GM12878 (cell line): ENCODE measurements at regions not wholly inside any gene's neighbourhood (a gene's known extent, or its start where the extent isn't known, plus 50 kb on each side); places are given as distances from the start of the nearest gene placed in this dataset.

ENCODE experiments used
- ATAC-seq: fragments of 200-7000 bp; cut with Tn5 transposase; 3 replicates; pipeline ENCODE4 v1.9.1; 2020; ENCODE audit warnings: mild to moderate bottlenecking, moderate library complexity
- BruUV-seq: library from RNA; stranded (reverse); fragments of 400-500 nt; replicated peaks from 2 replicates; lab custom pipeline; 2021; lab: Mats Ljungman, UMichigan
- CTCF ChIA-PET: fragments of 300-600 bp; sonication (Branson Sonifier 250); formaldehyde crosslinking; extraction: SDS; loops from one replicate; lab custom pipeline; 2021; ENCODE audit warnings: inconsistent platforms; lab: Yijun Ruan, JAX
- POLR2A ChIA-PET: fragments of 350-600 bp; formaldehyde crosslinking; extraction: SDS; loops from one replicate; lab custom pipeline; 2021; ENCODE audit warnings: inconsistent platforms; lab: Charles Lee
- RAD21 ChIA-PET: fragments of 300-600 bp; sonication (Branson Sonifier 250); formaldehyde crosslinking; loops from one replicate; lab custom pipeline; 2023; ENCODE audit warnings: antibody characterized with exemption; ENCODE audit not compliant: unreplicated experiment; lab: Charles Lee
- SMC1A ChIA-PET: fragments of 300-600 bp; sonication (Branson Sonifier 250); formaldehyde crosslinking; loops from one replicate; lab custom pipeline; 2023; ENCODE audit not compliant: unreplicated experiment, uncharacterized antibody; lab: Charles Lee
- DNase-seq: peaks from one replicate; pipeline ENCODE4 v3.0.0-alpha.2; 2011; ENCODE audit warnings: low read depth, low spot score
- FAIRE-seq: peaks from 3 replicates; lab custom pipeline; 2011; peaks lifted over from hg19 to GRCh38; lab: Jason Lieb, UNC
- H2AFZ ChIP-seq: 2 replicates; pipeline ENCODE4 v1.6.0; 2011; ENCODE audit warnings: low read depth, low read length, control low read depth; ENCODE audit not compliant: control insufficient read depth
- H3K27ac ChIP-seq: 2 replicates; pipeline ENCODE4 v1.5.1; 2011; ENCODE audit warnings: control low read depth; ENCODE audit not compliant: control insufficient read depth, insufficient read depth
- H3K27me3 ChIP-seq, 2 experiments: replicated peaks in 1 of 2; 2 replicates each; pipeline versions ENCODE4 v1.6.0 to v1.6.1; 2011; ENCODE audit warnings: low read length in 1 of 2; ENCODE audit not compliant: control insufficient read depth in 2 of 2, insufficient read depth in 2 of 2
- H3K36me3 ChIP-seq, 2 experiments: 2 replicates each; pipeline ENCODE4 v1.5.1; 2011; ENCODE audit warnings: low read length in 1 of 2; ENCODE audit not compliant: control insufficient read depth in 2 of 2, insufficient read depth in 2 of 2
- H3K4me1 ChIP-seq: 2 replicates; pipeline ENCODE4 v1.6.1; 2011; ENCODE audit warnings: mild to moderate bottlenecking, low read length, moderate library complexity, mixed read lengths; ENCODE audit not compliant: control insufficient read depth, insufficient read depth
- H3K4me2 ChIP-seq: 2 replicates; pipeline ENCODE4 v1.6.0; 2011; ENCODE audit warnings: control low read depth; ENCODE audit not compliant: control insufficient read depth, insufficient read depth
- H3K4me3 ChIP-seq: fragments of 200-600 bp; sonication (generic); 2 replicates; pipeline ENCODE4 v1.5.1; 2016
- H3K79me2 ChIP-seq: 2 replicates; pipeline ENCODE4 v1.6.0; 2011; ENCODE audit warnings: low read length; ENCODE audit not compliant: control insufficient read depth, insufficient read depth
- H3K9ac ChIP-seq: 2 replicates; pipeline ENCODE4 v1.8.0; 2011; ENCODE audit warnings: low read length, control low read depth, mixed read lengths; ENCODE audit not compliant: control insufficient read depth, insufficient read depth
- H3K9me3 ChIP-seq: replicated peaks from 3 replicates; pipeline ENCODE4 v1.5.1; 2011; ENCODE audit warnings: mild to moderate bottlenecking, low read length; ENCODE audit not compliant: control insufficient read depth, insufficient read depth
- H4K20me1 ChIP-seq: 2 replicates; pipeline ENCODE4 v1.6.0; 2011; ENCODE audit not compliant: control insufficient read depth, insufficient read depth
- ATF3 ChIP-seq: IDR thresholded peaks from 2 replicates; pipeline ENCODE4 v1.6.1; 2011; ENCODE audit warnings: low read depth, mild to moderate bottlenecking, low read length, moderate library complexity, borderline replicate concordance; ENCODE audit errors: extremely low read depth
- BHLHE40 ChIP-seq, 2 experiments: fragments of 450-650 bp in 1 of 2; IDR thresholded peaks; 2 replicates each; pipeline ENCODE4 v1.6.1; 2011 to 2017; ENCODE audit warnings: low read depth in 2 of 2, borderline replicate concordance in 1 of 2, improper control_type of control experiment in 1 of 2, low read length in 1 of 2, mild to moderate bottlenecking in 1 of 2
- CTCF ChIP-seq, 3 experiments: IDR thresholded peaks in 2 of 3; conservative IDR thresholded peaks in 1 of 3; 2 replicates each; pipeline ENCODE4 v1.5.1; 2011; ENCODE audit warnings: low read depth in 3 of 3, low read length in 3 of 3, mild to moderate bottlenecking in 3 of 3, control low read depth in 2 of 3, moderate library complexity in 2 of 3, inconsistent platforms in 1 of 3, mixed read lengths in 1 of 3; ENCODE audit not compliant: control insufficient read depth in 2 of 3, insufficient read depth in 1 of 3; ENCODE audit errors: extremely low read depth in 1 of 3
- E2F8 ChIP-seq: fragments of 450-650 bp; IDR thresholded peaks from 2 replicates; pipeline ENCODE4 v1.6.1; 2018; ENCODE audit warnings: mild to moderate bottlenecking, low read depth, moderate library complexity; ENCODE audit not compliant: partially characterized antibody
- ETV6 ChIP-seq, 2 experiments: fragments of 450-650 bp in 1 of 2; IDR thresholded peaks in 1 of 2; conservative IDR thresholded peaks in 1 of 2; 2 replicates each; pipeline ENCODE4 v1.6.1; 2014; ENCODE audit warnings: antibody characterized with exemption in 1 of 2, borderline replicate concordance in 1 of 2, low read depth in 1 of 2, mild to moderate bottlenecking in 1 of 2, moderate library complexity in 1 of 2
- HDGF ChIP-seq: fragments of 450-650 bp; IDR thresholded peaks from 2 replicates; pipeline ENCODE4 v1.6.1; 2016; ENCODE audit warnings: antibody characterized with exemption
- IRF5 ChIP-seq: fragments of 450-650 bp; IDR thresholded peaks from 2 replicates; pipeline ENCODE4 v1.6.1; 2017; ENCODE audit warnings: borderline replicate concordance
- SP1 ChIP-seq: IDR thresholded peaks from one replicate; pipeline ENCODE4 v1.6.1; 2011; ENCODE audit warnings: low read depth, low read length
- STAT1 ChIP-seq: fragments of 450-650 bp; conservative IDR thresholded peaks from 2 replicates; pipeline ENCODE4 v1.6.1; 2014; ENCODE audit warnings: antibody characterized with exemption, mild to moderate bottlenecking
- YBX1 ChIP-seq: fragments of 450-650 bp; IDR thresholded peaks from 2 replicates; pipeline ENCODE4 v1.6.1; 2016; ENCODE audit warnings: antibody characterized with exemption
- ZBTB11 ChIP-seq: fragments of 450-650 bp; formaldehyde crosslinking; IDR thresholded peaks from 2 replicates; pipeline ENCODE4 v1.5.0; 2022; ENCODE audit warnings: mild to moderate bottlenecking, missing genetic modification characterization
- WGBS: methylation state at CpG from one replicate; pipeline ENCODE4 v1.1.6; 2016; ENCODE audit warnings: low lambda C conversion rate; ENCODE audit not compliant: insufficient replicate concordance, insufficient coverage; ENCODE audit errors: missing lambda C conversion rate; 5-methylcytosine and 5-hydroxymethylcytosine counted together
- in situ Hi-C: fragments of 300-500 bp; cut with MboI; formaldehyde crosslinking; loops from 9 replicates; pipeline ENCODE4 v1.14.3; 2018; ENCODE audit warnings: mixed read lengths
- intact Hi-C: fragments of 100-400 bp; cut with micrococcal nuclease; formaldehyde crosslinking; loops from one replicate; pipeline ENCODE4 v1.14.2; 2022; ENCODE audit not compliant: unreplicated experiment

GRCh38 chr9:87270221-87270847 lies 227.3 kb upstream of the DAPK1 start (continued):
- no peak for TF ChIP-seq IRF5
- TF ChIP-seq STAT1 = no peak
- TF ChIP-seq, all 136 proteins: peak for 0

GRCh38 chr9:87270848-87271234 lies 226.8 kb upstream of the DAPK1 start:
- no peaks in the 10 kb centered on the region for H3K79me2 ChIP-seq
- H3K4me3 ChIP-seq = no peak overlapping the region
- ChIA-PET SMC1A (no interaction called here), POLR2A (no interaction called here), RAD21 (no interaction called here), CTCF (no interaction called here)
- peaks cover 11% of the 10 kb centered on the region for H3K4me1 ChIP-seq
- H3K27me3 ChIP-seq = no peaks in the 10 kb centered on the region; a peak in 2 of 4 replicates
- H3K9me3 ChIP-seq = peaks cover 1% of the 10 kb centered on the region; the same call in 2 of the 3 replicates
- DNase-seq (no peak), ATAC-seq (peak; percentile 77), FAIRE-seq (no peak)
- H3K27ac ChIP-seq = no peak overlapping the region
- WGBS = 17% methylated on average over 8 of the region's 8 CpGs
- in situ Hi-C loops (no loop called here), intact Hi-C loops (no loop called here)
- no peak overlapping the region for H3K9ac ChIP-seq
- no peak overlapping the region for H2AFZ ChIP-seq
- H3K36me3 ChIP-seq = no peaks in the 10 kb centered on the region
- no peaks in the 10 kb centered on the region for H4K20me1 ChIP-seq
- no peak overlapping the region for H3K4me2 ChIP-seq
- no TSS peak for BruUV-seq
- TF ChIP-seq HDGF = no peak
- no peak for TF ChIP-seq ATF3
- no peak for TF ChIP-seq E2F8
- TF ChIP-seq BHLHE40 (IDR thresholded peaks at IDR 0.05; ENCODE audit: borderline replicate concordance in 1 of 2, low read depth in 2 of 2, low read length in 1 of 2) = no peak
- TF ChIP-seq SP1 = no peak
- TF ChIP-seq ETV6 (conservative IDR thresholded peaks at IDR 0.05 in 1 of 2, IDR thresholded peaks at IDR 0.05 in 1 of 2; ENCODE audit: borderline replicate concordance in 1 of 2, low read depth in 1 of 2) = no peak
- no peak for TF ChIP-seq ZBTB11 (CRISPR knock-in tag)
- no peak for TF ChIP-seq CTCF (IDR thresholded peaks at IDR 0.05 in 2 of 3, conservative IDR thresholded peaks at IDR 0.05 in 1 of 3; ENCODE audit: control insufficient read depth in 2 of 3, extremely low read depth in 1 of 3, insufficient read depth in 1 of 3, low read depth in 3 of 3, low read length in 3 of 3)
- no peak for TF ChIP-seq YBX1
